NOMO-1 treated with dmso at 0.1 percent for 144 hours (cell line): ENCODE measurements at regions not wholly inside any gene's neighbourhood (a gene's known extent, or its start where the extent isn't known, plus 50 kb on each side); places are given as distances from the start of the nearest gene placed in this dataset.
A peak's percentile ranks its signal among the peaks of the same experiment; 100 is the strongest.
"Not testable (repeated sequence)": the region's sequence is repeated elsewhere in the genome, so short reads cannot be mapped to it uniquely, and the experiment has no call there.

ENCODE experiments used
- DNase-seq: peaks from one replicate; lab custom pipeline; 2025; ENCODE audit not compliant: unreplicated experiment; lab: John Stamatoyannopoulos, UW

DNA sequence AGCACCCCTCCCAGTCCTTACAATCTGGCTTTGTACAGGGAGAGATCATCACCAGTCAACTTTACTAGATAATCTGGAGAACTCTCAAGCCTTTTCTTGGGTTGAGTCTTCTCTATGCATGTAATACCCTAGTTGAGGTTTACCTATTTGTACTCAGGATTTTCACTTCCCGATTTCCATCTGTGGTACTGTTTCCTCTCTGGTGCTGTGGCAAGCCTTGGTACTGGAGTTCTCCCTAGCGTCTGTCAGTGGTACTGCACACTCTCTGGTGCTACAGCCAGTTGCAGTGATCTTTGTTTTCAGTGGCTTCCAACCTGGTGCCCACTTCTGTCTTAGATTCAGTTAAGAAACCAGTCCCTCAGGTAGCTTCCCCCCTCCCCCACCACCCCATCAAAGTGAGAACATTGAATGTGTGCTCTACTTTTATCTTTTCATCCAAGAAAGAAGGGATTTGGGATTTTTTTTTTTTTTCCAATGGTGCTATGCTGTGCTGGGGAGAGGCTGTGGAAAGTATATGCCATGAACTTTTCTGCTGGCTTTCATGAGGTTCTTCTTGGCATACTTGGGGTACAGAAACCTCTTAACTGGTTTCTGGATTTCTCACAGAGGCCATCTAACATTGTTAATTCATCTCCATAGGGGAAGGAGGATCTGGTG, 69.4 kb upstream of the EVL start:
- peak; percentile 82 for DNase-seq

DNA sequence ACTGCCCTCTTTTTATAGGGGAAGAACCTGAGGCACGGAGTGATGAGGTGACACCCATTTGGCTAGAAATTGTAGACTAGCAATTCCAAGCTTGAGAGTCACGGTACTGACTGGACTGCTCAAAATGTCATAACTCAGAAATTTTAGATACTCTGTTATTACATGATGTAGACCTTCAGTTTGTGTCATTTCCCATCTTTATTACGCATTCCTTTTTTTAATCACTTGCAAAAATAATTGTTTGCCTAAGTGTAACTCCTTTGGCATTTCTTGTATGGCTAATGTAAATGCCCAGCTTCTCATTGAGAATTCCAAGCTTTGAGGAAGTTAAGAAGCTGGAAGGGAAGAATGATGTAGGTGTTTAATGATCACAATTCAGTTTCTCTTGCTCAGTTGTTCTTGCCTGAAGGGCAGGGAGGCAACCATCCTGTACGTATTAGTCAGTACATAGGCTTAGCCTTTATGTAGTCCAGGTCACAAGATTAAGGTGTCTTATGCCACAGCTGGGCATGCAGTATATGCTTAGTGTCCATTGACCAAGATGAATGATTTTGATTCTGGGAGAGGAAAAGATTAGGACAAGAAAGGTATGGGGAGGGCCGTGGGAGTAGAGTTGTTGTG, 68.2 kb upstream of the EVL start:
- no peak for DNase-seq

DNA sequence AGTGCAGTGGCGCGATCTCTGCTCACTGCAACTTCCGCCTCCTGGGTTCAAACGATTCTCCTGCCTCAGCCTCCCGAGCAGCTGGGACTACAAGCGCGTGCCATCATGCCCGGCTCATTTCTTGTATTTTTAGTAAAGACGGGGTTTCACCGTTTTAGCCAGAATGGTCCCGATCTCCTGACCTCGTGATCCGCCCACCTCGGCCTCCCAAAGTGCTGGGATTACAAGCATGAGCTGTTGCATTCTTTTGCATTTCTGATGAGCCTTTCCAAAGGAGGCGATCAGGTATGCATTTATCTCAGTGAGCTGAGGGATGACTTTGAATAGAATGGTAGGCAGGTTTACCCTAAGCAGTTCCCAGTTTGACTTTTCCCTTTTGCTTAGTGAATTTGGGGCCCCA, 64.8 kb upstream of the EVL start:
- DNase-seq, result not testable (repeated sequence)

DNA sequence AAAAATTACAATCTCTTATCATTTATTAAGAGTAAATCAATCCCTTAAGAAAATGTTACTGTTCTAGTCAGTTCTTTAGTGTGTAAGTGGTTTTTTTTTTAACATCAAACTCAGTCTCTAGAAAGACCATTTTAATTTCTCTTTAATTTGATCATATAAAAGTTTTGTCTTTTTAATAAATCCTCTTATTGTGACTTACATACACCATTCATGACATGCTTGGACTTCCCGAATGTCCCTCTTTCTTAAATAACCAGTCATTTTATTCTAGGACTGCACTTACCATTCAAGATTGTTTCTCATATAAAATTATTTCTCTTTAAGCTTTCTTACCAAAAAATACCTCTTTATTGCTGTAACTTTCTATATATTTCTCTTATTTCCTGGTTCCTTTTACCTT, 60.8 kb upstream of the EVL start:
- DNase-seq, result no peak

DNA sequence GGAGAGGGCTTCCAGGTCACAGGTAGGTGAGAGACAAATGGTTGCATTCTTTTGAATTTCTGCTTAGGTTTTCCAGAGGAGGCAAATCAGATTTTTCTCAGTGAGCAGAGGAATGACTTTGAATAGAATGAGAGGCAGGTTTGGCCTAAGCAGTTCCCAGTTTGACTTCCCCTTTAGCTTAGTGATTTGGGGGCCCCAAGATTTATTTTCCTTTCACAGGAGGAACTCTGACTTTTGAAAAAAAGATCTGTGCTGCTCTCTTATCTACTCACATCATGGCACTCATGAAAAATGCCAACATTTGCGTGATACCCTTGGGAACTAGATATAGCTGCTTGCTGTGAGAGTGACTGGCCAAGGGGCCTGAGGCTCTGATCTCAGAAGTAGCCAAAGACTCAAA, 58.0 kb upstream of the EVL start:
- DNase-seq, result peak; percentile 31

DNA sequence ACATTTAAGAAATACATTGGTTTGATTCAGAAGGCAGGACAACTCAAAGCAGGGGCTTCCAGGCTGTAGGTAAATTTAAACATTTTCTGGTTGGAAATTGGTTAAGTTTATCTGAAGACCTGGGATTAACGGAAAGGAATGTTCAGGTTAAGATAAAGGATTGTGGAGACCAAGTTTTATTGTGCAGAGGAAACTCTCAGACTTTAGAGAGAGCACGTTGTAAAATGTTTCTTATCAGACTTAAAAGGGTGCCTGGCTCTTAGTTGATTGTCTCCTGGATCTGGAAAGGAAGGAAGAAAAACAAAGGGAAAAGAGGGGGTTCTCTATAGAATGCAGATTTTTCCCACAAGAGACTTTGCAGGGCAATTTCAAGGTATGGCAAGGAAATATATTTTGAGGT, 55.4 kb upstream of the EVL start:
- not testable (repeated sequence) for DNase-seq

DNA sequence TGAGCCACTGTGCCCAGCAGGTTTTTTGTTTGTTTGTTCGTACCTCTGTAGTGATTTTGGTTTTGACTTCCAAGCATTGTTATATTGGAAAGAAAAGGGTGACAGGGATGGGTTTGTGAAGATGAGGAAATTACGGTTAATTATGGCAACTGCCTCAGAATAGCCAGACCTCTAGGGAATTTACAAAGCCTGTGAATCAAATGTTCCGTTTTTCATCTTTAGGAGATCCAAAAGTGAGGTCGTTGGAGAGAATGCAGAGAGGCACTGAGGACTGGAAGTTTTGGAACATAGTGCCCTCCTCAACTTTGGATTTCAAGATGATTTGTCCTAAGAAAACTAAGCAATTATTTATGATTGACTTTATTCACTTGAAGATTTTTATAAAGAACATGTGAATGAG, 54.5 kb upstream of the EVL start:
- DNase-seq, result no peak

DNA sequence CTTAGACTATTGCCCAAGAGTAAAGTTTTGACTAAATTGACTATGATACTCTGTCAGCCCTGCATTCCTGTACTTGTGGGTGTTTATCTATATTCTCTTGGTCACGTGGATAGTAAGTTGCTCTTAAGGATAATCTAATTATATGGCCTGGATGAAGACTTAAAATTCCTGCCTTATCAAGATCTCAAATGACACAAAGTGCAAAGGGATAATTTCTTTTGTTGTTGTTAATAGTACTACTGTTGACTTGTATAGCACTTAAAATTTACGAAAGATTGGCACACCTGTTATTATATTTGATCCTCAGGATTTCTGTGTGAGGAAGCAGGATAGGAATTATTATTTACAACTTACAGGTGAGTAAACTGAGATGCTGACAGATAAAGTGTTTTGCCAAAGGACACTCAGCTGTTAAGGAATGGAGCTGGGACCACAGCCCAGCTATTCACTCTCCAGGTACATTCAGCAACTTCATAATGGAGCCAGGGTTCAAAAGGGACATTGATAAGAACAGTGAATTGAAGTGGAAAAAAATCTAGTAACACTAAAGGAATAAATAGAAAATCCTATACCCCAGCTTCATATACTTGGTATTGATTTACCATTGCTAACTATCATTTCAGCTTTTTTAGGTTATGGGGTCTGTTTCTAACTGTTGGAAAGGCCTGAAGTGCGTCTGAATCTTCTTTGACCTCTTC, 53.4 kb upstream of the EVL start:
- DNase-seq, result no peak

DNA sequence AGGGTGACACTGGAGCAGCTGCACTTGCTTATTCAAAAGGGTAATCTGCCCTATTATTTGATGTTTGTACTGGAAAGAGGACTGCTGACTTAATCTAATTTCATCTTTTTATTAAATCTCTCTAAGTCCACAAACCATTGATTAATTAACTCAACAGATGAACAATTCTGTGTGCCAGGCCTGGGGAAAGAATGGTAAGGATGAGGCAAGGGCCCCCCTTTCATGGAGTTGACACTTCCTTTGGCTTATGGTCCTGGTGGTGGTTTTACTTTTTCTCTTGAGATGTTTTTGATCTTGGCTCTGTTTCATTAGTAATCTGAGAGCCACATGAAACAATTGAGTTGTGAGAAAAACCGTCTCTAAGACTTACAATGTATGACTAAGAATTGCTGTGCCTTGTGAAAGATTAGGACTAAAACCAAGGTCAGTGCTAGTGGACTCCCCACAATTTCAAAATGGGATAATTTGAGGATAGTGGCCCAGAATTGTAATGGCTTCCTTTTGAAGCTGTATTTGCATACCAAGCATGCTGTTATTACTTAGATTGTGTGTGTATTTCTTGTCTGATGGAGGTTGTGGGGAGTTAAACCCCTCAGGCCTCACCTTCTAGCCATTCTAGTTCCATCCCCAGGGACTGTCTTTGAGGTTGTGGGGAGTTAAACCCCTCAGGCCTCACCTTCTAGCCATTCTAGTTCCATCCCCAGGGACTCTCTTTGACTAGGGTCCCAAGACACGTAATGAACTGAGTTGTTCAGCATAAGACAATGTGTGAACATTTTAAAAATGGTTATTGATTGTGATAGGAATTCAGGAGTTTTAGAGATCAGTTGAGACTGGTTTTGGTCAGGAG, 52.5 kb upstream of the EVL start:
- no peak for DNase-seq

DNA sequence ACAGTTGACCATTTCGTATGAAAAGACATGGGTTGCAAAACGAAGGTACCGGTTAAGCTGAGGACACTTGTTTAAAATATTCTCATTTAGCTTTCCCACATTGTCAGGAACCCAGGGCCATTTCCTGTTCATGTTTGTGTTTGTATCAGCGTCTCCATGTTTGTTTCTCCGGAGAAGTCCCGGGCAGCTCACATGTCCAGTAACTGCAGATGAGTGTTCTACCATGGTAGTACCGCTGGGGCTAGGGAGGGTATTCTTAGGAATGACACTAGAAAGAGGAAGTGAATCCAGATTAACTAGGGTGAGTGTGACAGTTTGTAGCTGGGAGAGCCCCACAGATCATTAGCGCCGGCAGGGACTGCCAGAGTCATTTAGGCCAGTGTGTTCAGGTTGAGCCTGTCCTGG, 50.0 kb upstream of the EVL start:
- peak; percentile 87 for DNase-seq
